ENCODE measurements at regions not wholly inside any gene's neighbourhood (a gene's known extent, or its start where the extent isn't known, plus 50 kb on each side); places are given as distances from the start of the nearest gene placed in this dataset.

- Histone ChIP-seq H3K4me2 (ENCODE audit: control insufficient read depth, insufficient read depth) (no peak overlapping the region), H3K27me3 (replicated peaks in 1 of 2; ENCODE audit: control insufficient read depth in 2 of 2, insufficient read depth in 2 of 2, low read length in 1 of 2) (no peaks in the 10 kb centered on the region), H3K9me3 (replicated peaks; ENCODE audit: control insufficient read depth, insufficient read depth, low read length) (no peaks in the 10 kb centered on the region), H3K36me3 (ENCODE audit: control insufficient read depth in 2 of 2, insufficient read depth in 2 of 2, low read length in 1 of 2) (no peaks in the 10 kb centered on the region), H4K20me1 (ENCODE audit: control insufficient read depth, insufficient read depth) (no peaks in the 10 kb centered on the region), H2AFZ (ENCODE audit: control insufficient read depth, low read depth, low read length) (no peak overlapping the region), H3K4me1 (ENCODE audit: control insufficient read depth, insufficient read depth, low read length) (no peaks in the 10 kb centered on the region), H3K4me3 (no peak overlapping the region), H3K27ac (ENCODE audit: control insufficient read depth, insufficient read depth) (no peak overlapping the region), H3K79me2 (ENCODE audit: control insufficient read depth, insufficient read depth, low read length) (no peaks in the 10 kb centered on the region), H3K9ac (ENCODE audit: control insufficient read depth, insufficient read depth, low read length) (no peak overlapping the region)
- BruUV-seq (replicated peaks), result no TSS peak
- in situ Hi-C loops (cut with MboI), result no loop called here
- SMC1A ChIA-PET (ENCODE audit: uncharacterized antibody, unreplicated experiment), result no interaction called here
- ATAC-seq (peak; percentile 36; the same call in 2 of the 3 replicates), DNase-seq (ENCODE audit: low read depth, low spot score) (no peak), FAIRE-seq (no peak)
- CTCF ChIA-PET, result interaction anchor here (1.2 kb wide), 1 partner anchor 20 kb away, joined by 3 read pairs; no protein-coding TSS in a partner anchor
- RAD21 ChIA-PET (ENCODE audit: unreplicated experiment), result interaction anchor here (1.0 kb wide), 1 partner anchor 80 kb away, joined by 3 read pairs; no protein-coding TSS in a partner anchor
- 2% methylated on average over 4 of the region's 4 CpGs for WGBS (ENCODE audit: insufficient coverage, insufficient replicate concordance, low lambda C conversion rate, missing lambda C conversion rate)
- POLR2A ChIA-PET, result interaction anchor here (0.6 kb wide), 1 partner anchor 47 kb away, joined by 5 read pairs; no protein-coding TSS in a partner anchor
- intact Hi-C loops (cut with micrococcal nuclease; ENCODE audit: unreplicated experiment), result no loop called here
- TF ChIP-seq CBX3 (IDR thresholded peaks at IDR 0.05; ENCODE audit: borderline replicate concordance, low read depth), result no peak
- TF ChIP-seq PKNOX1 (IDR thresholded peaks at IDR 0.05), result no peak
- no peak for TF ChIP-seq ZNF217 (IDR thresholded peaks at IDR 0.05)
- no peak for TF ChIP-seq ATF7 (IDR thresholded peaks at IDR 0.05; ENCODE audit: low read depth)
- TF ChIP-seq SPI1 (IDR thresholded peaks at IDR 0.05; ENCODE audit: borderline replicate concordance, insufficient read depth, low read depth, low read length), result no peak
- TF ChIP-seq ATF3 (IDR thresholded peaks at IDR 0.05; ENCODE audit: borderline replicate concordance, extremely low read depth, low read depth, low read length), result no peak
- TF ChIP-seq CEBPB (IDR thresholded peaks at IDR 0.05; ENCODE audit: borderline replicate concordance in 1 of 2, low read depth in 2 of 2, low read length in 2 of 2), result no peak
- no peak for TF ChIP-seq IRF5 (IDR thresholded peaks at IDR 0.05; ENCODE audit: borderline replicate concordance)
- TF ChIP-seq TARDBP (IDR thresholded peaks at IDR 0.05; ENCODE audit: borderline replicate concordance), result no peak
- no peak for TF ChIP-seq MTA2 (IDR thresholded peaks at IDR 0.05; ENCODE audit: low read depth)
- no peak for TF ChIP-seq SP1 (IDR thresholded peaks at IDR 0.05; ENCODE audit: low read depth, low read length)
- TF ChIP-seq MYB (IDR thresholded peaks at IDR 0.05; ENCODE audit: borderline replicate concordance, low read depth, low read length), result no peak
- TF ChIP-seq SIN3A (IDR thresholded peaks at IDR 0.05; ENCODE audit: low read depth, low read length), result no peak
- TF ChIP-seq KDM1A (IDR thresholded peaks at IDR 0.05; ENCODE audit: borderline replicate concordance), result no peak
- TF ChIP-seq SMAD1 (IDR thresholded peaks at IDR 0.05; ENCODE audit: low read depth, partially characterized antibody), result no peak
- TF ChIP-seq SUPT20H (IDR thresholded peaks at IDR 0.05; ENCODE audit: borderline replicate concordance, control insufficient read depth, low read depth, low read length), result no peak
- TF ChIP-seq REST (IDR thresholded peaks at IDR 0.05; ENCODE audit: low read depth, low read length), result no peak
Measured at GRCh38 chr3:165259541-165260193, 63.5 kb upstream of the SLITRK3 start.
